AG09309 (cell line): ENCODE measurements at regions not wholly inside any gene's neighbourhood (a gene's known extent, or its start where the extent isn't known, plus 50 kb on each side); places are given as distances from the start of the nearest gene placed in this dataset.

Source experiments
- DNase-seq: peaks from one replicate; pipeline ENCODE4 v3.0.0-alpha.2; 2010; ENCODE audit warnings: low read depth
- H3K4me3 ChIP-seq: 2 replicates; pipeline ENCODE4 v1.5.1; 2011; ENCODE audit warnings: mild to moderate bottlenecking, low read depth, low read length, moderate library complexity; ENCODE audit not compliant: control insufficient read depth
- CTCF ChIP-seq: IDR thresholded peaks from 2 replicates; pipeline ENCODE4 v1.5.1; 2011; ENCODE audit warnings: mild to moderate bottlenecking, low read depth, low read length, inconsistent platforms; ENCODE audit not compliant: insufficient read depth, control insufficient read depth; ENCODE audit errors: missing control alignments

- no peak for TF ChIP-seq CTCF
- H3K4me3 ChIP-seq: no peak overlapping the region
- no peak for DNase-seq
Measured at GRCh38 chr9:84054341-84055010, 73.9 kb downstream of the RMI1 start.

GRCh38 chr9:84057662-84058061 is 77.1 kb downstream of the RMI1 start:
- TF ChIP-seq CTCF: no peak
- no peak for DNase-seq
- H3K4me3 ChIP-seq: no peak overlapping the region

- TF ChIP-seq CTCF: no peak
- DNase-seq: no peak
- no peak overlapping the region for H3K4me3 ChIP-seq
Measured at GRCh38 chr9:84059936-84060335, 79.3 kb downstream of the RMI1 start.

- no peak for DNase-seq
- no peak overlapping the region for H3K4me3 ChIP-seq
- TF ChIP-seq CTCF: no peak
Measured at GRCh38 chr9:84061613-84062193, 81.1 kb downstream of the RMI1 start.

- no peak for TF ChIP-seq CTCF
- DNase-seq: no peak
- H3K4me3 ChIP-seq: no peak overlapping the region
Measured at GRCh38 chr9:84062538-84062937, 81.9 kb downstream of the RMI1 start.

GRCh38 chr9:84067821-84068220 is 87.2 kb downstream of the RMI1 start:
- H3K4me3 ChIP-seq: no peak overlapping the region
- DNase-seq: no peak
- no peak for TF ChIP-seq CTCF
